ENCODE measurements at regions not wholly inside any gene's neighbourhood (a gene's known extent, or its start where the extent isn't known, plus 50 kb on each side); places are given as distances from the start of the nearest gene placed in this dataset.

GRCh38 chr11:95688015-95688414 lies 101.6 kb downstream of the FAM76B start:
- TF ChIP-seq, protein P1, sequence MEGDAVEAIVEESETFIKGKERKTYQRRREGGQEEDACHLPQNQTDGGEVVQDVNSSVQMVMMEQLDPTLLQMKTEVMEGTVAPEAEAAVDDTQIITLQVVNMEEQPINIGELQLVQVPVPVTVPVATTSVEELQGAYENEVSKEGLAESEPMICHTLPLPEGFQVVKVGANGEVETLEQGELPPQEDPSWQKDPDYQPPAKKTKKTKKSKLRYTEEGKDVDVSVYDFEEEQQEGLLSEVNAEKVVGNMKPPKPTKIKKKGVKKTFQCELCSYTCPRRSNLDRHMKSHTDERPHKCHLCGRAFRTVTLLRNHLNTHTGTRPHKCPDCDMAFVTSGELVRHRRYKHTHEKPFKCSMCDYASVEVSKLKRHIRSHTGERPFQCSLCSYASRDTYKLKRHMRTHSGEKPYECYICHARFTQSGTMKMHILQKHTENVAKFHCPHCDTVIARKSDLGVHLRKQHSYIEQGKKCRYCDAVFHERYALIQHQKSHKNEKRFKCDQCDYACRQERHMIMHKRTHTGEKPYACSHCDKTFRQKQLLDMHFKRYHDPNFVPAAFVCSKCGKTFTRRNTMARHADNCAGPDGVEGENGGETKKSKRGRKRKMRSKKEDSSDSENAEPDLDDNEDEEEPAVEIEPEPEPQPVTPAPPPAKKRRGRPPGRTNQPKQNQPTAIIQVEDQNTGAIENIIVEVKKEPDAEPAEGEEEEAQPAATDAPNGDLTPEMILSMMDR (IDR thresholded peaks at IDR 0.05; ENCODE audit: control extremely low read depth in 1 of 3, insufficient read depth in 1 of 3, low read depth in 1 of 3, low read length in 3 of 3) = no peak
- TF ChIP-seq RFX5 (IDR thresholded peaks at IDR 0.05; ENCODE audit: borderline replicate concordance, low read depth, low read length) (no peak), TAF1 (IDR thresholded peaks at IDR 0.05; ENCODE audit: low read depth, low read length) (no peak), YY1 (IDR thresholded peaks at IDR 0.05; ENCODE audit: low read depth, low read length) (no peak), SUZ12 (IDR thresholded peaks at IDR 0.05; ENCODE audit: low read length) (no peak), RAD21 (IDR thresholded peaks at IDR 0.05 in 1 of 2, conservative IDR thresholded peaks at IDR 0.05 in 1 of 2; ENCODE audit: low read depth in 2 of 2, low read length in 2 of 2) (no peak), POLR2A (IDR thresholded peaks at IDR 0.05; ENCODE audit: control extremely low read depth in 1 of 2, low read depth in 2 of 2, low read length in 2 of 2) (no peak), EP300 (IDR thresholded peaks at IDR 0.05; ENCODE audit: borderline replicate concordance in 1 of 2, low read depth in 2 of 2, low read length in 2 of 2) (no peak), CHD1 (IDR thresholded peaks at IDR 0.05; ENCODE audit: low read depth, low read length) (no peak), PHF8 (conservative IDR thresholded peaks at IDR 0.05; ENCODE audit: low read depth, low read length) (no peak), SRF (IDR thresholded peaks at IDR 0.05; ENCODE audit: low read depth, low read length) (no peak), TCF12 (IDR thresholded peaks at IDR 0.05; ENCODE audit: low read depth, low read length) (no peak)
